Progenitor cell of endocrine pancreas (in vitro differentiated cells): ENCODE measurements at regions not wholly inside any gene's neighbourhood (a gene's known extent, or its start where the extent isn't known, plus 50 kb on each side); places are given as distances from the start of the nearest gene placed in this dataset.

Experiments used
- DNase-seq: peaks from one replicate; pipeline ENCODE4 v3.0.0; 2021; ENCODE audit warnings: low spot score; ENCODE audit not compliant: unreplicated experiment
- H3K27ac Mint-ChIP-seq: 2 replicates; pipeline ENCODE4 v1.8.0; 2021; ENCODE audit warnings: mild to moderate bottlenecking, moderate library complexity, mixed read lengths
- H3K27me3 Mint-ChIP-seq: 2 replicates; pipeline ENCODE4 v1.8.0; 2021; ENCODE audit warnings: mixed read lengths
- H3K36me3 Mint-ChIP-seq: 2 replicates; pipeline ENCODE4 v1.8.0; 2022; ENCODE audit warnings: mixed read lengths; ENCODE audit not compliant: insufficient read depth
- H3K4me1 Mint-ChIP-seq: 2 replicates; pipeline ENCODE4 v1.8.0; 2021; ENCODE audit warnings: low read depth, mixed read lengths
- H3K4me3 Mint-ChIP-seq: 2 replicates; pipeline ENCODE4 v1.8.0; 2021; ENCODE audit warnings: low read depth, mild to moderate bottlenecking, moderate library complexity, mixed read lengths
- H3K9me3 Mint-ChIP-seq: 2 replicates; pipeline ENCODE4 v1.8.0; 2021; ENCODE audit warnings: low read depth, mixed read lengths
- TF ChIP-seq, protein P1 (sequence below): fragments of 200-600 bp; sonication (generic); IDR thresholded peaks from one replicate; pipeline ENCODE4 v1.5.0; 2021; ENCODE audit warnings: antibody characterized with exemption, mild to moderate bottlenecking; ENCODE audit not compliant: unreplicated experiment

DNA sequence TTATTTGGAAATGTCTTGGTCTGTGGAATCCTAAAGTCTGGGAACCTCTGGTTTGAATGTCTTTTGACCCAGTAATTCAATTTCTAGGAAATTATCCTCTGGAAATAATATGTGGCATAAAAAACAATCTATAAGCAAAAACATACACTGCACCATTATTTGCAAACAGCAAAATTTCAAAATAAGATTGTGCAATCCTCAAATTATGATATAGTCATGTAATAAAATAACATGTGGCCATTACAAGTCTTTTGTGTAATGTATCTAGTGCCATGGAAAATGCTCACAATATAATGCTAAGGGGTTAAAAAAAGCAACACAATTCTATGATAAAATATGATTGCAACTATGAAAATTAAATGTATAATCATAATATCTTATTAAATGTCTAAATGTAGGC lies 312.9 kb upstream of the RUNX1 start:
- H3K27ac Mint-ChIP-seq = no peak overlapping the region
- peaks cover 5% of the 10 kb centered on the region for H3K4me1 Mint-ChIP-seq
- TF ChIP-seq, protein P1, sequence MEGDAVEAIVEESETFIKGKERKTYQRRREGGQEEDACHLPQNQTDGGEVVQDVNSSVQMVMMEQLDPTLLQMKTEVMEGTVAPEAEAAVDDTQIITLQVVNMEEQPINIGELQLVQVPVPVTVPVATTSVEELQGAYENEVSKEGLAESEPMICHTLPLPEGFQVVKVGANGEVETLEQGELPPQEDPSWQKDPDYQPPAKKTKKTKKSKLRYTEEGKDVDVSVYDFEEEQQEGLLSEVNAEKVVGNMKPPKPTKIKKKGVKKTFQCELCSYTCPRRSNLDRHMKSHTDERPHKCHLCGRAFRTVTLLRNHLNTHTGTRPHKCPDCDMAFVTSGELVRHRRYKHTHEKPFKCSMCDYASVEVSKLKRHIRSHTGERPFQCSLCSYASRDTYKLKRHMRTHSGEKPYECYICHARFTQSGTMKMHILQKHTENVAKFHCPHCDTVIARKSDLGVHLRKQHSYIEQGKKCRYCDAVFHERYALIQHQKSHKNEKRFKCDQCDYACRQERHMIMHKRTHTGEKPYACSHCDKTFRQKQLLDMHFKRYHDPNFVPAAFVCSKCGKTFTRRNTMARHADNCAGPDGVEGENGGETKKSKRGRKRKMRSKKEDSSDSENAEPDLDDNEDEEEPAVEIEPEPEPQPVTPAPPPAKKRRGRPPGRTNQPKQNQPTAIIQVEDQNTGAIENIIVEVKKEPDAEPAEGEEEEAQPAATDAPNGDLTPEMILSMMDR = no peak
- no peak for DNase-seq
- H3K27me3 Mint-ChIP-seq = no peaks in the 10 kb centered on the region
- no peak overlapping the region for H3K4me3 Mint-ChIP-seq
- H3K9me3 Mint-ChIP-seq = peaks cover 5% of the 10 kb centered on the region
- H3K36me3 Mint-ChIP-seq = no peaks in the 10 kb centered on the region

DNA sequence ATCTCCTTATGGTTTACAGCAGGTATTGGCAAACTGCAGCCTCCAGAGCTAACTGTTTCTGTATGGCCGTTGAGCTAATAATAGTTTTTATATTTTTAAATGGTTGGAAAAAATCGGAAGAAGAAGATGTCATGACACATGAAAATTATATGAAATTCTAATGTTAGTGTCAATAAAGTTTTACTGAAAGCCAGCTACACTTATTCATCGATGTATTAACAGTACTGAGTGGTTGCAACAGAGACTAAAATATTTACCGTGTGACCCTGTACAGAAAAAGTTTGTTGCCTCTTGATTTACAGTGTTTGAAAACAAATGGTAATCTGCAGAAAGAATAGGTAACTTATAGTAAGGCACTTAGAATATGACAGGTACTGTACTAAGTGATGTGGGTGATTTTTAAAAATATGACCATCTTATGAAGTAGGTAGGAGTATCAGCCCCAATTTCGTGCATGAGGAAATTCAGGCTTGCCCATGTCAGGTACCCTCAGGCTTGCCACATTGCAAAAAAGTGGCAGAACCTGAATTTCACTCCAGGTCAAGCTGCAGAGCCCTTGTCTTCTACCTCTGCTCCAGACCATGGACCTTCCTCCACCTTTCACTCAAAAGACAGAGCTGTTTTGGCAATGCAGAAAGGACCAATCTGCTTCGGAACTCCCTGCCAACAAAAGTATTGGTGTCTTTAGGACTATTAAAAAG lies 311.9 kb upstream of the RUNX1 start:
- Mint-ChIP-seq H3K4me1 (peaks cover 5% of the 10 kb centered on the region), H3K9me3 (peaks cover 5% of the 10 kb centered on the region), H3K27ac (no peak overlapping the region), H3K36me3 (no peaks in the 10 kb centered on the region), H3K4me3 (no peak overlapping the region), H3K27me3 (no peaks in the 10 kb centered on the region)
- TF ChIP-seq, protein P1 = no peak
- no peak for DNase-seq

DNA sequence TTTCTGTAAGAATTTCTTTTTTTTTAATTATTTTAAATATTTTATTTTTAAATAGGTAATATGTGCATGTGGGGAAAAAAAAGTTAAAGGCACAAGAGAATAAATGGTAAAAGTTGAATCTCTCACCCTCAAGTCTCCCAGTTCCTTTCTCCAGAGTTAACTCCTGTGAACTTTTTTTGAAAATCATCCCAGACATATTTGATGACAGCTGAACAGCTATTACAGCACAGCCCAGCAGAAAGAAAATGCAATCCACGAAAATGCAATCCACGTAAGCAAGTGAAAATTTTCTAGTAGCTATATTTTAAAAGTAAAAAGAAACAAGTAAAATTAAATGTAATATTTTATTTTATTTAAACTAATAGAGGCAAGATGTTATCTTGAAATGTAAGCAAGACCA lies 310.0 kb upstream of the RUNX1 start:
- TF ChIP-seq, protein P1 = no peak
- no peak for DNase-seq
- no peak overlapping the region for H3K4me3 Mint-ChIP-seq
- no peaks in the 10 kb centered on the region for H3K36me3 Mint-ChIP-seq
- H3K27me3 Mint-ChIP-seq = no peaks in the 10 kb centered on the region
- H3K27ac Mint-ChIP-seq = no peak overlapping the region
- peaks cover 5% of the 10 kb centered on the region for H3K9me3 Mint-ChIP-seq
- H3K4me1 Mint-ChIP-seq = peaks cover 5% of the 10 kb centered on the region

DNA sequence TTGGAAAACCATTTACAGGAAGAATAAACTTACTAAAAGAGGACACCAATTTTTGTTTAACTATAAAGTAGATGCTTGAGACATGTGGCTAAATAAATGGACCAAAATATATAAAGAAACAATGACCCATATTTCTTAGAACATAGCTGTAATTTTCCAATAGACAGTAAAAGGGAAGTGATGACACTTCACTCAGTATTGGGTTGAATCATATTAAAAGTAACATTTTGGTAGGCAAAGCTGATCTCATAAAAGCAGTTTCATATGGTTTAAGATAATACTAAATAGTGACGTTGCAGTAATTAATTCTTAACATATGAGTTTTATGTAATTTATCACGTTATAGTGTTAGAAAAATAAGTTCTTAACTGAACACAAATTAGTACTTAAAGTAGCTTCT lies 308.9 kb upstream of the RUNX1 start:
- Mint-ChIP-seq H3K27me3 (no peaks in the 10 kb centered on the region), H3K27ac (no peak overlapping the region), H3K4me1 (peaks cover 5% of the 10 kb centered on the region), H3K36me3 (no peaks in the 10 kb centered on the region), H3K4me3 (no peak overlapping the region), H3K9me3 (peaks cover 3% of the 10 kb centered on the region)
- DNase-seq = no peak
- TF ChIP-seq, protein P1 = no peak

DNA sequence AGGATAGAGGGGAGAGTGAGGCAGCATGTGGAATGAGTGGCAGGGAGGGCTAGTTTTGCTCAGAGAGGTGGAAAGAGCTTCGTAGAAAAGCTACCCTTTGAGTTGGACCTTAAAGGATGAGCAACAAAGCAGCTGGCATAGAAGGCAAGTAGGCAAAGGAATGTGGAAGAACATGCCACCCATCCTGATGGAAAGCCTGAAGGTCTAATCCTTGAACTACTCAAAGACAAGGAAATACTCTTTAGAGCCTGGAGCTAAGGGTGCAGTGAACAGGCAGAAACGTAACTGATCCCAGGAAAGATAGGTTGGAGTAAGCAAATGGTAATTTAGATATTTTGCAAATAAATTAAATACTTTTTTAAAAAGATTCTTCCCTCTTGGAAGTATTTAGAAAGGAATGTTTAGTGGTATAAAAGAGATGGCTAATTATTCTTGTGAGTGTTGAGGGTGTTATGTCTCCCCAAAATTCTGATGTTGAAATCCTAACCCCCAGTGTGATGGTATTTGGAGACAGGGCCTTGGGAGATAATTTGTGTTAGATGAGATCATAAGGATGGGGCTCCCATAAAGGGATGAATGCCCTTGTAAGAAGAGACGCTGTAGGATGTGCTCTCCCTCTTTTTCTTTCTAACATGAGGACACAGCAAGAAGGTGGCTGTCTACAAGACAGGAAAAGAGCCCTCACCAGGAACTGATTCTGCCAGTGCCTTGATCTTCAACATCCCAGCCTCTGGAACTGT lies 308.1 kb upstream of the RUNX1 start:
- H3K4me1 Mint-ChIP-seq = peaks cover 5% of the 10 kb centered on the region
- no peaks in the 10 kb centered on the region for H3K36me3 Mint-ChIP-seq
- no peaks in the 10 kb centered on the region for H3K9me3 Mint-ChIP-seq
- H3K27ac Mint-ChIP-seq = no peak overlapping the region
- no peak for DNase-seq
- H3K4me3 Mint-ChIP-seq = no peak overlapping the region
- H3K27me3 Mint-ChIP-seq = no peaks in the 10 kb centered on the region
- TF ChIP-seq, protein P1 = no peak
